ENCODE measurements at regions not wholly inside any gene's neighbourhood (a gene's known extent, or its start where the extent isn't known, plus 50 kb on each side); places are given as distances from the start of the nearest gene placed in this dataset.

GRCh38 chr5:98519571-98519970 lies 253.9 kb upstream of the RGMB start:
- TF ChIP-seq RAD21 (IDR thresholded peaks at IDR 0.05; ENCODE audit: low read length): no peak
- no peak for TF ChIP-seq FOS (IDR thresholded peaks at IDR 0.05; ENCODE audit: low read depth, low read length)
- TF ChIP-seq POLR2A (IDR thresholded peaks at IDR 0.05; ENCODE audit: low read depth, low read length): no peak
- no peak for TF ChIP-seq CEBPB (IDR thresholded peaks at IDR 0.05; ENCODE audit: low read depth, low read length)
- no peak for TF ChIP-seq BHLHE40 (IDR thresholded peaks at IDR 0.05; ENCODE audit: low read depth, low read length)
- no peak for TF ChIP-seq CHD1 (IDR thresholded peaks at IDR 0.05; ENCODE audit: low read depth, low read length)
- no peak for TF ChIP-seq MXI1 (IDR thresholded peaks at IDR 0.05; ENCODE audit: borderline replicate concordance, low read depth, low read length)
- ChIA-PET POLR2A (ENCODE audit: unreplicated experiment) (no interaction called here), CTCF (interaction anchor here (1.2 kb wide), 1 partner anchor 250 kb away, joined by 3 read pairs; no protein-coding TSS in a partner anchor)
- Histone ChIP-seq H3K18ac (ENCODE audit: low read depth, low read length) (no peak overlapping the region), H3K14ac (replicated peaks; ENCODE audit: low read depth, low read length) (no peak overlapping the region), H3K9ac (ENCODE audit: low read depth, low read length) (no peak overlapping the region), H3K9me3 (ENCODE audit: control insufficient read depth, insufficient read depth, low read length) (no peaks in the 10 kb centered on the region), H3K4me2 (ENCODE audit: low read depth, low read length) (no peak overlapping the region), H2BK5ac (ENCODE audit: low read depth, low read length, poor library complexity, severe bottlenecking) (no peak overlapping the region), H4K20me1 (ENCODE audit: insufficient read depth, low read length) (no peaks in the 10 kb centered on the region), H2AFZ (replicated peaks; ENCODE audit: low read length, poor library complexity) (no peak overlapping the region), H2BK20ac (ENCODE audit: low read depth, low read length) (no peak overlapping the region), H3K36me3 (ENCODE audit: control insufficient read depth, insufficient read depth, low read length) (no peaks in the 10 kb centered on the region), H4K8ac (ENCODE audit: low read depth in 2 of 2, low read length in 2 of 2) (no peak overlapping the region), H4K91ac (ENCODE audit: insufficient read depth, low read depth, low read length) (no peak overlapping the region), H3K27me3 (ENCODE audit: control insufficient read depth, insufficient read depth, low read length) (no peaks in the 10 kb centered on the region), H2AK5ac (ENCODE audit: low read depth, low read length) (no peak overlapping the region), H2BK120ac (ENCODE audit: low read depth, low read length) (no peak overlapping the region), H3K23ac (ENCODE audit: low read depth, low read length) (no peak overlapping the region), H3K79me1 (ENCODE audit: low read depth in 1 of 2, low read length in 2 of 2) (no peaks in the 10 kb centered on the region), H3K56ac (ENCODE audit: extremely low read depth, insufficient read depth, low read length) (no peak overlapping the region), H4K5ac (ENCODE audit: low read depth, low read length) (no peak overlapping the region), H3K4me1 (ENCODE audit: control insufficient read depth, insufficient read depth, low read length) (no peaks in the 10 kb centered on the region), H3K4me3 (ENCODE audit: insufficient read depth, low read depth, low read length) (no peak overlapping the region), H3K27ac (ENCODE audit: insufficient read depth, low read length) (no peak overlapping the region), H2BK15ac (ENCODE audit: low read depth, low read length) (no peak overlapping the region), H3K4ac (ENCODE audit: low read depth, low read length) (no peak overlapping the region), H3K9me1 (ENCODE audit: insufficient read depth, low read length) (no peaks in the 10 kb centered on the region), H2AK9ac (replicated peaks; ENCODE audit: low read depth, low read length, poor library complexity) (no peak overlapping the region)
- dilution Hi-C loops (cut with HindIII; ENCODE audit: low sequenced_read_pairs, unreplicated experiment): no loop called here
- in situ Hi-C loops (cut with MboI; ENCODE audit: low sequenced_read_pairs): no loop called here
- no TSS peak for BruUV-seq (replicated peaks)
- 100% methylated on average over 1 of the region's 4 CpGs; no CpG with 5 or more reads in 1 of the 2 experiments for WGBS, 2 experiments (ENCODE audit: extremely low coverage in 2 of 2, insufficient read length in 1 of 2)
- no peak for DNase-seq
- ATAC-seq (ENCODE audit: low read depth): no peak
- intact Hi-C loops (cut with micrococcal nuclease): no loop called here
